Panc1 (cell line): ENCODE measurements at regions not wholly inside any gene's neighbourhood (a gene's known extent, or its start where the extent isn't known, plus 50 kb on each side); places are given as distances from the start of the nearest gene placed in this dataset.
"Not testable (repeated sequence)": the region's sequence is repeated elsewhere in the genome, so short reads cannot be mapped to it uniquely, and the experiment has no call there.

Experiments used
- ATAC-seq: fragments of 200-7000 bp; cut with Tn5 transposase; 2 replicates; pipeline ENCODE4 v1.9.1; 2020; ENCODE audit warnings: mild to moderate bottlenecking, moderate library complexity
- BruUV-seq: library from RNA; stranded (reverse); fragments of 400-500 nt; replicated peaks from 2 replicates; lab custom pipeline; 2021; lab: Mats Ljungman, UMichigan
- CTCF ChIA-PET: fragments of 300-600 bp; sonication (Branson Sonifier 250); formaldehyde crosslinking; loops from one replicate; lab custom pipeline; 2022; ENCODE audit warnings: antibody characterized with exemption; lab: Charles Lee
- POLR2A ChIA-PET: fragments of 300-600 bp; sonication (Branson Sonifier 250); formaldehyde crosslinking; loops from one replicate; lab custom pipeline; 2022; ENCODE audit warnings: antibody characterized with exemption; lab: Charles Lee
- DNase-seq: peaks from one replicate; pipeline ENCODE4 v3.0.0-alpha.2; 2010; ENCODE audit warnings: low read depth, low spot score
- H3K27ac ChIP-seq: 2 replicates; pipeline ENCODE4 v1.5.1; 2011; ENCODE audit warnings: mild to moderate bottlenecking, low read length, inconsistent platforms
- H3K27me3 ChIP-seq: fragments of 200-500 bp; sonication (Bioruptor generic); 2 replicates; pipeline ENCODE4 v1.6.0; 2014; ENCODE audit warnings: low read length, inconsistent platforms; ENCODE audit not compliant: control insufficient read depth, insufficient read depth
- H3K36me3 ChIP-seq: fragments of 200-500 bp; sonication (Bioruptor generic); 2 replicates; pipeline ENCODE4 v1.5.1; 2014; ENCODE audit warnings: inconsistent platforms, mild to moderate bottlenecking, low read length, moderate library complexity; ENCODE audit not compliant: control insufficient read depth, insufficient read depth
- H3K4me1 ChIP-seq: 2 replicates; pipeline ENCODE4 v1.5.1; 2011; ENCODE audit warnings: inconsistent platforms, mild to moderate bottlenecking, low read length, moderate library complexity; ENCODE audit not compliant: control insufficient read depth, insufficient read depth
- H3K4me3 ChIP-seq, 2 experiments: 2 replicates each; pipeline ENCODE4 v1.5.1; 2011 to 2012; ENCODE audit warnings: low read depth in 2 of 2, low read length in 2 of 2, mild to moderate bottlenecking in 2 of 2, inconsistent platforms in 1 of 2, moderate library complexity in 1 of 2
- H3K9me3 ChIP-seq: fragments of 200-500 bp; sonication (Bioruptor generic); 2 replicates; pipeline ENCODE4 v1.5.1; 2014; ENCODE audit warnings: low read depth, mild to moderate bottlenecking, inconsistent platforms, low read length, moderate library complexity; ENCODE audit not compliant: control insufficient read depth, insufficient read depth
- POLR2AphosphoS5 ChIP-seq: IDR thresholded peaks from 2 replicates; pipeline ENCODE4 v1.6.1; 2012; ENCODE audit warnings: mild to moderate bottlenecking, low read depth, low read length, moderate library complexity
- REST ChIP-seq, 2 experiments: IDR thresholded peaks; 2 replicates each; pipeline ENCODE4 v1.6.1; 2011 to 2012; ENCODE audit warnings: low read depth in 2 of 2, control low read depth in 1 of 2, low read length in 1 of 2, mild to moderate bottlenecking in 1 of 2, moderate library complexity in 1 of 2; ENCODE audit not compliant: insufficient read depth in 1 of 2
- SIN3A ChIP-seq: IDR thresholded peaks from 2 replicates; pipeline ENCODE4 v1.6.1; 2012; ENCODE audit warnings: low read depth, mild to moderate bottlenecking, low read length, moderate library complexity, borderline replicate concordance; ENCODE audit not compliant: insufficient read depth
- TCF7L2 ChIP-seq: IDR thresholded peaks from 2 replicates; pipeline ENCODE4 v1.6.1; 2011; ENCODE audit warnings: mild to moderate bottlenecking, low read depth, low read length, inconsistent platforms
- in situ Hi-C: cut with HindIII; loops from 2 replicates; pipeline ENCODE4 v1.10.0; 2016; ENCODE audit warnings: low sequenced_read_pairs, low pct_unique_long_range_greater_than_20kb
- intact Hi-C: fragments of 100-400 bp; cut with micrococcal nuclease; formaldehyde crosslinking; loops from one replicate; pipeline ENCODE4 v1.10.0; 2022; ENCODE audit not compliant: unreplicated experiment
- TF ChIP-seq, protein P1 (sequence below): fragments of 450-650 bp; IDR thresholded peaks from 2 replicates; pipeline ENCODE4 v1.5.1; 2017; ENCODE audit warnings: mild to moderate bottlenecking

GRCh38 chr4:107354304-107354703 lies 318.2 kb upstream of the DKK2 start:
- TF ChIP-seq, protein P1, sequence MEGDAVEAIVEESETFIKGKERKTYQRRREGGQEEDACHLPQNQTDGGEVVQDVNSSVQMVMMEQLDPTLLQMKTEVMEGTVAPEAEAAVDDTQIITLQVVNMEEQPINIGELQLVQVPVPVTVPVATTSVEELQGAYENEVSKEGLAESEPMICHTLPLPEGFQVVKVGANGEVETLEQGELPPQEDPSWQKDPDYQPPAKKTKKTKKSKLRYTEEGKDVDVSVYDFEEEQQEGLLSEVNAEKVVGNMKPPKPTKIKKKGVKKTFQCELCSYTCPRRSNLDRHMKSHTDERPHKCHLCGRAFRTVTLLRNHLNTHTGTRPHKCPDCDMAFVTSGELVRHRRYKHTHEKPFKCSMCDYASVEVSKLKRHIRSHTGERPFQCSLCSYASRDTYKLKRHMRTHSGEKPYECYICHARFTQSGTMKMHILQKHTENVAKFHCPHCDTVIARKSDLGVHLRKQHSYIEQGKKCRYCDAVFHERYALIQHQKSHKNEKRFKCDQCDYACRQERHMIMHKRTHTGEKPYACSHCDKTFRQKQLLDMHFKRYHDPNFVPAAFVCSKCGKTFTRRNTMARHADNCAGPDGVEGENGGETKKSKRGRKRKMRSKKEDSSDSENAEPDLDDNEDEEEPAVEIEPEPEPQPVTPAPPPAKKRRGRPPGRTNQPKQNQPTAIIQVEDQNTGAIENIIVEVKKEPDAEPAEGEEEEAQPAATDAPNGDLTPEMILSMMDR, result peak; percentile 21; the same call in 1 of the 2 replicates
- DNase-seq, H3K4me1 ChIP-seq, H3K27ac ChIP-seq, ATAC-seq, intact Hi-C loops, H3K9me3 ChIP-seq, H3K36me3 ChIP-seq, BruUV-seq, H3K27me3 ChIP-seq, POLR2A ChIA-PET, in situ Hi-C loops, H3K4me3 ChIP-seq: not testable (repeated sequence)
- CTCF ChIA-PET, result interaction anchor here (0.6 kb wide), 1 partner anchor 1012 kb away, joined by 4 read pairs; no protein-coding TSS in a partner anchor

GRCh38 chr4:107351196-107351595 lies 315.1 kb upstream of the DKK2 start:
- intact Hi-C loops (no loop called here), in situ Hi-C loops (no loop called here)
- no peak overlapping the region for H3K4me3 ChIP-seq
- CTCF ChIA-PET, result no interaction called here
- no peaks in the 10 kb centered on the region for H3K9me3 ChIP-seq
- ATAC-seq (no peak), DNase-seq (no peak)
- no peak overlapping the region for H3K27ac ChIP-seq
- no peaks in the 10 kb centered on the region for H3K27me3 ChIP-seq
- no peaks in the 10 kb centered on the region for H3K4me1 ChIP-seq
- no peaks in the 10 kb centered on the region for H3K36me3 ChIP-seq
- TF ChIP-seq, protein P1, result no peak
- TF ChIP-seq REST (IDR thresholded peaks at IDR 0.05; ENCODE audit: insufficient read depth in 1 of 2, low read depth in 2 of 2, low read length in 1 of 2) (no peak), SIN3A (no peak)
- POLR2A ChIA-PET, result no interaction called here
- no TSS peak for BruUV-seq

DNA sequence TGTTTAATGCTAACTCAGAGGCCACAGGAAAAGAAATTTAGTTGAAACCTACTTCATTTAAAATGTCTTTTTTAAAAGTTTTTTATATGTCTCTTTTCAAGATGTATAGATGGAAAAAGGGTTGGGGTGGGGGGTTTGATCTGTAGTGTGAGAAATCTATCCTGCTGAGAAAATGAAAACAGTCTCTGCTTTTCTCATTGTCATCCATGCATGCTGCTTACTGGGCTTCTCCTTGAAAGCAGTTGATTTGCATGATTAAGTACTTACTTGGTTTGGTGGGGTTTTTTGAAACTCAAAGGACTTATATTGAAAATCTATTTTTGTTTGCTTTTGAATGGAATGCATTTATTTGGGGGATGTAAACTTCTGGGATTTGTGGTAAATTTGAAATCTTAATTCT lies 313.6 kb upstream of the DKK2 start:
- no peaks in the 10 kb centered on the region for H3K9me3 ChIP-seq
- in situ Hi-C loops (no loop called here), intact Hi-C loops (no loop called here)
- CTCF ChIA-PET, result no interaction called here
- TF ChIP-seq, protein P1, result no peak
- TF ChIP-seq TCF7L2 (no peak), SIN3A (no peak), REST (IDR thresholded peaks at IDR 0.05; ENCODE audit: insufficient read depth in 1 of 2, low read depth in 2 of 2, low read length in 1 of 2) (no peak), POLR2AphosphoS5 (no peak)
- POLR2A ChIA-PET, result no interaction called here
- H3K27me3 ChIP-seq, result no peaks in the 10 kb centered on the region
- H3K4me3 ChIP-seq, result no peak overlapping the region
- no peaks in the 10 kb centered on the region for H3K4me1 ChIP-seq
- no peaks in the 10 kb centered on the region for H3K36me3 ChIP-seq
- no TSS peak for BruUV-seq
- H3K27ac ChIP-seq, result no peak overlapping the region
- DNase-seq (no peak), ATAC-seq (no peak)
